OCI-LY3 (cell line): ENCODE measurements at regions not wholly inside any gene's neighbourhood (a gene's known extent, or its start where the extent isn't known, plus 50 kb on each side); places are given as distances from the start of the nearest gene placed in this dataset.

ENCODE experiments used
- CTCF ChIP-seq: fragments of 200-600, 300-600 bp; sonication (generic); IDR thresholded peaks from 2 replicates; pipeline ENCODE4 v1.5.1; 2014; ENCODE audit warnings: antibody characterized with exemption, low read length, low read depth
- EZH2phosphoT487 ChIP-seq: fragments of 200-600 bp; shearing (Covaris generic); IDR thresholded peaks from 2 replicates; pipeline ENCODE4 v1.6.1; 2018; ENCODE audit warnings: antibody characterized with exemption, mixed run types, low read depth

GRCh38 chr4:13918110-13918509, 290.6 kb upstream of the BOD1L1 start:
- TF ChIP-seq CTCF = no peak
- TF ChIP-seq EZH2phosphoT487 = no peak
